Lower lobe of right lung (tissue), 2 donors: ENCODE measurements at regions not wholly inside any gene's neighbourhood (a gene's known extent, or its start where the extent isn't known, plus 50 kb on each side); places are given as distances from the start of the nearest gene placed in this dataset.

Experiments
- ATAC-seq, 2 donors: fragments of 200-7000 bp; cut with Tn5 transposase; one replicate each; pipeline ENCODE4 v1.9.1; 2020 to 2022; ENCODE audit warnings: mild to moderate bottlenecking in 2 of 2, moderate library complexity in 2 of 2
- DNase-seq: peaks from one replicate; pipeline ENCODE4 v3.0.0-alpha.2; 2020
- H3K27ac ChIP-seq: fragments of 200-600 bp; one replicate; pipeline ENCODE4 v1.8.0; 2022
- H3K27me3 ChIP-seq: fragments of 200-600 bp; one replicate; pipeline ENCODE4 v1.8.0; 2022; ENCODE audit warnings: low read depth
- H3K36me3 ChIP-seq: fragments of 200-600 bp; one replicate; pipeline ENCODE4 v1.8.0; 2022; ENCODE audit warnings: mild to moderate bottlenecking
- H3K4me1 ChIP-seq: fragments of 200-600 bp; one replicate; pipeline ENCODE4 v1.8.0; 2022
- H3K4me3 ChIP-seq: fragments of 200-600 bp; one replicate; pipeline ENCODE4 v1.8.0; 2022; ENCODE audit warnings: mild to moderate bottlenecking
- H3K9me3 ChIP-seq: fragments of 200-600 bp; one replicate; pipeline ENCODE4 v1.8.0; 2022
- CTCF ChIP-seq: fragments of 200-600 bp; IDR thresholded peaks from one replicate; pipeline ENCODE4 v1.8.0; 2022; ENCODE audit warnings: antibody characterized with exemption, mild to moderate bottlenecking
- intact Hi-C: fragments of 100-400 bp; cut with DNase I; formaldehyde crosslinking; loops from one replicate; pipeline ENCODE4 v1.11.0; 2022
- donor health status: DM: no; HTN: yes; CAD: no; lungs with severe emphysema.

GRCh38 chr15:39499681-39500080, 81.2 kb upstream of the THBS1 start:
- DNase-seq (no peak), ATAC-seq (no peak)
- H3K27me3 ChIP-seq: no peaks in the 10 kb centered on the region
- intact Hi-C loops: loop anchor here (10.0 kb wide), 1 partner anchor 75 kb away; no protein-coding TSS in a partner anchor
- H3K9me3 ChIP-seq: no peaks in the 10 kb centered on the region
- H3K4me1 ChIP-seq: no peaks in the 10 kb centered on the region
- no peak overlapping the region for H3K27ac ChIP-seq
- no peaks in the 10 kb centered on the region for H3K36me3 ChIP-seq
- H3K4me3 ChIP-seq: no peak overlapping the region
- no peak for TF ChIP-seq CTCF

- Histone ChIP-seq H3K27me3 (no peaks in the 10 kb centered on the region), H3K9me3 (no peaks in the 10 kb centered on the region), H3K4me1 (no peaks in the 10 kb centered on the region), H3K4me3 (no peak overlapping the region), H3K27ac (no peak overlapping the region), H3K36me3 (no peaks in the 10 kb centered on the region)
- ATAC-seq (no peak), DNase-seq (no peak)
- intact Hi-C loops: no loop called here
- no peak for TF ChIP-seq CTCF
Measured at GRCh38 chr15:39501366-39502081, 79.4 kb upstream of the THBS1 start.

GRCh38 chr15:39502082-39502447, 78.8 kb upstream of the THBS1 start:
- Histone ChIP-seq H3K9me3 (no peaks in the 10 kb centered on the region), H3K36me3 (no peaks in the 10 kb centered on the region), H3K27me3 (no peaks in the 10 kb centered on the region), H3K27ac (no peak overlapping the region), H3K4me3 (no peak overlapping the region), H3K4me1 (no peaks in the 10 kb centered on the region)
- DNase-seq (no peak), ATAC-seq (no peak)
- intact Hi-C loops: no loop called here
- TF ChIP-seq CTCF: no peak

- Histone ChIP-seq H3K9me3 (no peaks in the 10 kb centered on the region), H3K4me1 (no peaks in the 10 kb centered on the region), H3K27ac (no peak overlapping the region), H3K4me3 (no peak overlapping the region), H3K36me3 (no peaks in the 10 kb centered on the region), H3K27me3 (no peaks in the 10 kb centered on the region)
- intact Hi-C loops: no loop called here
- ATAC-seq: no peak
- no peak for TF ChIP-seq CTCF
- DNase-seq: no peak
Measured at GRCh38 chr15:39502611-39503195, 78.2 kb upstream of the THBS1 start.

GRCh38 chr15:39503526-39503925, 77.4 kb upstream of the THBS1 start:
- no peak overlapping the region for H3K4me3 ChIP-seq
- H3K27me3 ChIP-seq: no peaks in the 10 kb centered on the region
- DNase-seq (no peak), ATAC-seq (no peak)
- H3K4me1 ChIP-seq: no peaks in the 10 kb centered on the region
- intact Hi-C loops: no loop called here
- no peak for TF ChIP-seq CTCF
- H3K36me3 ChIP-seq: no peaks in the 10 kb centered on the region
- H3K27ac ChIP-seq: no peak overlapping the region
- no peaks in the 10 kb centered on the region for H3K9me3 ChIP-seq
